ENCODE measurements at regions not wholly inside any gene's neighbourhood (a gene's known extent, or its start where the extent isn't known, plus 50 kb on each side); places are given as distances from the start of the nearest gene placed in this dataset.
"Not testable (repeated sequence)": the region's sequence is repeated elsewhere in the genome, so short reads cannot be mapped to it uniquely, and the experiment has no call there.

GRCh38 chr6:6758546-6758914 is 170.0 kb downstream of the LY86 start:
- Histone ChIP-seq H3K27ac (ENCODE audit: insufficient read depth, low read length, poor library complexity, severe bottlenecking) (no peak overlapping the region), H3K4me3 (ENCODE audit: low read depth, low read length) (no peak overlapping the region), H3K4me1 (ENCODE audit: control insufficient read depth, insufficient read depth, low read length, poor library complexity, severe bottlenecking) (no peaks in the 10 kb centered on the region), H3K27me3 (ENCODE audit: control insufficient read depth, insufficient read depth, low read length) (no peaks in the 10 kb centered on the region), H3K36me3 (ENCODE audit: control insufficient read depth, insufficient read depth, low read length) (no peaks in the 10 kb centered on the region), H3K9me3 (ENCODE audit: control insufficient read depth in 2 of 2, low read length in 2 of 2) (no peaks in the 10 kb centered on the region)
- Mint-ChIP-seq H3K27ac (no peak overlapping the region), H3K4me3 (no peak overlapping the region), H3K9me3 (no peaks in the 10 kb centered on the region), H3K27me3 (peaks cover 10% of the 10 kb centered on the region), H3K36me3 (no peaks in the 10 kb centered on the region), H3K4me1 (no peaks in the 10 kb centered on the region)
- ATAC-seq (ENCODE audit: low read depth in 2 of 2) (no peak), DNase-seq (no peak)

- ATAC-seq (ENCODE audit: low read depth in 2 of 2) (no peak), DNase-seq (peak in 2 of 3 donors; percentile 2 to 10)
- no peaks in the 10 kb centered on the region for H3K4me1 ChIP-seq (ENCODE audit: control insufficient read depth, insufficient read depth, low read length, poor library complexity, severe bottlenecking)
- Mint-ChIP-seq H3K27ac (no peak overlapping the region), H3K4me1 (no peaks in the 10 kb centered on the region), H3K36me3 (no peaks in the 10 kb centered on the region), H3K27me3 (peaks cover 10% of the 10 kb centered on the region), H3K4me3 (no peak overlapping the region), H3K9me3 (no peaks in the 10 kb centered on the region)
- no peaks in the 10 kb centered on the region for H3K9me3 ChIP-seq (ENCODE audit: control insufficient read depth in 2 of 2, low read length in 2 of 2)
- H3K4me3 ChIP-seq (ENCODE audit: low read depth, low read length), result no peak overlapping the region
- no peaks in the 10 kb centered on the region for H3K27me3 ChIP-seq (ENCODE audit: control insufficient read depth, insufficient read depth, low read length)
- H3K36me3 ChIP-seq (ENCODE audit: control insufficient read depth, insufficient read depth, low read length), result no peaks in the 10 kb centered on the region
- H3K27ac ChIP-seq (ENCODE audit: insufficient read depth, low read length, poor library complexity, severe bottlenecking), result no peak overlapping the region
Measured at GRCh38 chr6:6758915-6759654, 170.6 kb downstream of the LY86 start.

- ATAC-seq (ENCODE audit: low read depth in 2 of 2), result no peak
- H3K9me3 Mint-ChIP-seq, result peaks cover 0 to 1% (median 0%) of the 10 kb centered on the region in 7 donors
- no peak for DNase-seq
- Histone ChIP-seq H3K27me3 (ENCODE audit: control insufficient read depth, insufficient read depth, low read length) (no peaks in the 10 kb centered on the region), H3K36me3 (ENCODE audit: control insufficient read depth, insufficient read depth, low read length) (no peaks in the 10 kb centered on the region), H3K4me3 (ENCODE audit: low read depth, low read length) (no peak overlapping the region), H3K9me3 (ENCODE audit: control insufficient read depth in 2 of 2, low read length in 2 of 2) (no peaks in the 10 kb centered on the region), H3K4me1 (ENCODE audit: control insufficient read depth, insufficient read depth, low read length, poor library complexity, severe bottlenecking) (no peaks in the 10 kb centered on the region), H3K27ac (ENCODE audit: insufficient read depth, low read length, poor library complexity, severe bottlenecking) (no peak overlapping the region)
- no peak overlapping the region for H3K27ac Mint-ChIP-seq
- peaks cover 10% of the 10 kb centered on the region for H3K27me3 Mint-ChIP-seq
- no peaks in the 10 kb centered on the region for H3K4me1 Mint-ChIP-seq
- H3K36me3 Mint-ChIP-seq, result no peaks in the 10 kb centered on the region
- no peak overlapping the region for H3K4me3 Mint-ChIP-seq
Measured at GRCh38 chr6:6760002-6760401, 171.5 kb downstream of the LY86 start.

GRCh38 chr6:6762566-6762965 is 174.0 kb downstream of the LY86 start:
- H3K4me1 ChIP-seq (ENCODE audit: control insufficient read depth, insufficient read depth, low read length, poor library complexity, severe bottlenecking); DNase-seq; H3K4me3 ChIP-seq (ENCODE audit: low read depth, low read length); H3K27ac Mint-ChIP-seq; H3K36me3 ChIP-seq (ENCODE audit: control insufficient read depth, insufficient read depth, low read length); H3K4me3 Mint-ChIP-seq; H3K4me1 Mint-ChIP-seq; ATAC-seq (ENCODE audit: low read depth in 2 of 2); H3K27me3 Mint-ChIP-seq; H3K27me3 ChIP-seq (ENCODE audit: control insufficient read depth, insufficient read depth, low read length); H3K27ac ChIP-seq (ENCODE audit: insufficient read depth, low read length, poor library complexity, severe bottlenecking); H3K9me3 ChIP-seq (ENCODE audit: control insufficient read depth in 2 of 2, low read length in 2 of 2); H3K36me3 Mint-ChIP-seq; H3K9me3 Mint-ChIP-seq: not testable (repeated sequence)

- ATAC-seq (ENCODE audit: low read depth in 2 of 2), result no peak
- Mint-ChIP-seq H3K27me3 (peaks cover under 1% of the 10 kb centered on the region), H3K4me3 (no peak overlapping the region), H3K27ac (no peak overlapping the region), H3K4me1 (peaks cover 0 to under 1% (median 0%) of the 10 kb centered on the region in 4 donors), H3K36me3 (no peaks in the 10 kb centered on the region), H3K9me3 (peaks cover 0 to 5% (median 0%) of the 10 kb centered on the region in 7 donors)
- Histone ChIP-seq H3K27me3 (ENCODE audit: control insufficient read depth, insufficient read depth, low read length) (peaks cover 2% of the 10 kb centered on the region), H3K36me3 (ENCODE audit: control insufficient read depth, insufficient read depth, low read length) (no peaks in the 10 kb centered on the region), H3K27ac (ENCODE audit: insufficient read depth, low read length, poor library complexity, severe bottlenecking) (no peak overlapping the region), H3K4me3 (ENCODE audit: low read depth, low read length) (no peak overlapping the region), H3K9me3 (ENCODE audit: control insufficient read depth in 2 of 2, low read length in 2 of 2) (no peaks in the 10 kb centered on the region), H3K4me1 (ENCODE audit: control insufficient read depth, insufficient read depth, low read length, poor library complexity, severe bottlenecking) (no peaks in the 10 kb centered on the region)
- no peak for DNase-seq
Measured at GRCh38 chr6:6764764-6765434, 176.4 kb downstream of the LY86 start.

- Histone ChIP-seq H3K9me3 (ENCODE audit: control insufficient read depth in 2 of 2, low read length in 2 of 2) (no peaks in the 10 kb centered on the region), H3K4me3 (ENCODE audit: low read depth, low read length) (no peak overlapping the region), H3K27me3 (ENCODE audit: control insufficient read depth, insufficient read depth, low read length) (peaks cover 2% of the 10 kb centered on the region), H3K4me1 (ENCODE audit: control insufficient read depth, insufficient read depth, low read length, poor library complexity, severe bottlenecking) (no peaks in the 10 kb centered on the region), H3K27ac (ENCODE audit: insufficient read depth, low read length, poor library complexity, severe bottlenecking) (no peak overlapping the region), H3K36me3 (ENCODE audit: control insufficient read depth, insufficient read depth, low read length) (no peaks in the 10 kb centered on the region)
- H3K27ac Mint-ChIP-seq, result no peak overlapping the region
- no peak overlapping the region for H3K4me3 Mint-ChIP-seq
- H3K4me1 Mint-ChIP-seq, result peaks cover 0 to 7% (median 0%) of the 10 kb centered on the region in 4 donors
- DNase-seq (no peak), ATAC-seq (ENCODE audit: low read depth in 2 of 2) (no peak)
- H3K9me3 Mint-ChIP-seq, result peaks cover 0 to 7% (median 0%) of the 10 kb centered on the region in 7 donors
- H3K27me3 Mint-ChIP-seq, result peaks cover 12% of the 10 kb centered on the region
- no peaks in the 10 kb centered on the region for H3K36me3 Mint-ChIP-seq
Measured at GRCh38 chr6:6766230-6766905, 177.8 kb downstream of the LY86 start.

- DNase-seq (no peak), ATAC-seq (ENCODE audit: low read depth in 2 of 2) (no peak)
- H3K36me3 ChIP-seq (ENCODE audit: control insufficient read depth, insufficient read depth, low read length), result no peaks in the 10 kb centered on the region
- Mint-ChIP-seq H3K36me3 (no peaks in the 10 kb centered on the region), H3K27ac (no peak overlapping the region), H3K9me3 (peaks cover 0 to 7% (median 0%) of the 10 kb centered on the region in 7 donors), H3K4me1 (peaks cover 0 to 7% (median 0%) of the 10 kb centered on the region in 4 donors), H3K4me3 (no peak overlapping the region), H3K27me3 (peaks cover 12% of the 10 kb centered on the region)
- H3K4me3 ChIP-seq (ENCODE audit: low read depth, low read length), result no peak overlapping the region
- H3K27ac ChIP-seq (ENCODE audit: insufficient read depth, low read length, poor library complexity, severe bottlenecking), result no peak overlapping the region
- H3K4me1 ChIP-seq (ENCODE audit: control insufficient read depth, insufficient read depth, low read length, poor library complexity, severe bottlenecking), result no peaks in the 10 kb centered on the region
- H3K9me3 ChIP-seq (ENCODE audit: control insufficient read depth in 2 of 2, low read length in 2 of 2), result no peaks in the 10 kb centered on the region
- H3K27me3 ChIP-seq (ENCODE audit: control insufficient read depth, insufficient read depth, low read length), result peaks cover 2% of the 10 kb centered on the region
Measured at GRCh38 chr6:6769466-6769865, 180.9 kb downstream of the LY86 start.

All from CD4-positive, CD25-positive, alpha-beta regulatory T cell (primary cell).